Islet precursor cell (in vitro differentiated cells): ENCODE measurements at regions not wholly inside any gene's neighbourhood (a gene's known extent, or its start where the extent isn't known, plus 50 kb on each side); places are given as distances from the start of the nearest gene placed in this dataset.

Source experiments
- DNase-seq: peaks from one replicate; pipeline ENCODE4 v3.0.0-alpha.2; 2018

GRCh38 chr9:129278391-129279237, 100.6 kb upstream of the IER5L start:
- DNase-seq, result peak; percentile 93

- peak; percentile 85 for DNase-seq
These were observed 98.6 kb upstream of the IER5L start for GRCh38 chr9:129276486-129277230.

GRCh38 chr9:129275626-129276247, 97.7 kb upstream of the IER5L start:
- DNase-seq, result peak; percentile 94

DNA sequence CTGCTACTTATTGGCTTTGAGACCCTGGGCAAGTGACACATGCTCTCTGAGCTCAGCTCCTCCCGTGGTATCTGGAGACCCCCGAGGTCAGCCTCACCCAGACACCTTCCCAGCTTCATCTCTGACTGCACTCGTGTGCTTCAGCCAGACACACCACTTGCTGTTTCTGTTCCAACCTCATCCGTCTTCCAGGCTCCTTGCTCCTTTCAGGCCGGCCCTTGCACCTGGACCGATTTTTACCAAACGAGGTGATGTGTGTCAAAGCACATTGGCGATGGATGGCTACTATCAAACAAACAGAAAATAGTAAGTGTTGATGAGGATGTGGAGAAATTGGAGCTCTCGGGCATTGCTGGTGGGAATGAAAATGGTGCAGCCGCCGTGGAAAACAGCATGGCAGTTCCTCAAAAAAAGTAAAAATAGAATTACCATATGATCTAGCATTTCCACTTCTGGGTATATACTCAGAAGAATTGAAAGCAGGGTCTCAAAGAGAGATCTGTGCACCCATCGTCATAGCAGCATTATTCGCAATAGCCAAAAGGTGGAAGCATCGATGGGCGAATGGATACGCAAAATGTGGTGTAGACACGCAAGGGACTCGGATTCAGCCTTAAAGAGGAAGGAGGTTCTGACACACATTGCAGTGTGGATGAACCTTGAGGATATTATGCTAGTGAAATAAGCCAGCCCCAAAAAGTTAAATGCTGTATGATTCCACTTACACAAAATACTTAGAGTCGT, 96.1 kb upstream of the IER5L start:
- DNase-seq, result peak; percentile 30

DNA sequence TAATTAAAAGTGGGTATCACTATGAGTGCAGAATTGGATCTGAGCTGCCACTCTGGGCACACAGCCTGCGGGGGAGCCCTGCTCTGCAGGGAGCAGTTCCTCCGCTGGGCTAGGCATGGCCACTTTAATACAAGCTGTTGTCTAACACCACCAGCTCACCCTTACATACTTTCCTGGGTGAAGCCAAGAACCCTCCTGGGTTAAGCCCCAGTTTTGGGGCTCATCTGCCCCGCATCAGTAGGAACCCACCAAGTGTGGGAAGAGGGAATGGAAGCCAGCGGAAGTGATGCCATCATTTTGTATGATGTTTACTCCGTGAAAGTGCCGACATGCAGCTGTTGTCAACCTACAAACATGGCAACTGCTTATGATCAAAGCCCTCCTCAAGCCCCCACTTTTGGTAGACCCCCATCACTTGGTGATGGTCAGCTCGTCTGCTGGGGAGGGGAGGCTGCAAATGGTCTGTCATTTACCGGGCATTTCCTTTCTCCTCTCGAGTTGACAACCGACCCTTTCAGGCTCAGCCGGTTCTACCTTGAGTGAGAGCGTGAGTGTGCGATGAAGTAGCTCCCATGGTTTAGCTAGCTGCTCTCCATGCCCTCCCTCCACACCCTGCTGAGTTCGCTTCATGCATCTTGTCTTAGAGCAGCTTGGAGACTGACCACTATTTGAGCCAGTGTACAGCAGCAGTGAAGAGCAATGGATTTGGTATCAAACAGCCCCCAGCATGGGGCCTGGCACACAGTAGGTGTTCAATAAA, 95.3 kb upstream of the IER5L start:
- peak; percentile 38 for DNase-seq

DNA sequence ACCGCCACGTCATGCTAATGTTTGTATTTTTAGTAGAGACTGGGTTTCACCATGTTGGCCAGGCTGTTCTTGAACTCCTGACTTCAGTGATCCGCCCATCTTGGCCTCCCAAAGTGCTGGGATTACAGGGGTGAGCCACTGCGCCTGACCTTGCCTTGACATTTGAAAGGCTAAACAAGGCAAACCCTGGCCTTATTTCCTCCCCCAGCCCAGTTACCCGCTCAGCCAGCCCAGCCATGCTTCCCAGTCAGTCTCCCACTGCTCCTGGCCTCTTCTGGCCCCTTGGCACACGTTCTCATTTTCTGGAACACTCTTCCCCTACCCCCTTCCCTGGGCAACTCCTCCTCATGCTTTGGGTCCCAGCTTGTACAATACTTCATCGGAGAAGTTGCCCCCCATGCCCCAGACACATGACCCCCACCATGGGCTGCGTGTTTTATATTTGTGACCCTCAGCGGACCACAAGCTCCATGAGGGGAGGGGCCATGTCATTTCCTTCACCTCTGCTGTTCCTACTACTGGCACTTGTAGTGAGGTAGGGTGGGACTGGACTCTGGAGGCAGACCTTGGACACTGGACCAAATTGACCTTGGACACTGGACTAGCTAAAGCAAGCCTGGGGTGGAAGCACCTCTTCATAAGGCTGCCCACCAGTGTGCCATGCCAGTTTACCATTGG, 94.4 kb upstream of the IER5L start:
- DNase-seq, result peak; percentile 7

DNA sequence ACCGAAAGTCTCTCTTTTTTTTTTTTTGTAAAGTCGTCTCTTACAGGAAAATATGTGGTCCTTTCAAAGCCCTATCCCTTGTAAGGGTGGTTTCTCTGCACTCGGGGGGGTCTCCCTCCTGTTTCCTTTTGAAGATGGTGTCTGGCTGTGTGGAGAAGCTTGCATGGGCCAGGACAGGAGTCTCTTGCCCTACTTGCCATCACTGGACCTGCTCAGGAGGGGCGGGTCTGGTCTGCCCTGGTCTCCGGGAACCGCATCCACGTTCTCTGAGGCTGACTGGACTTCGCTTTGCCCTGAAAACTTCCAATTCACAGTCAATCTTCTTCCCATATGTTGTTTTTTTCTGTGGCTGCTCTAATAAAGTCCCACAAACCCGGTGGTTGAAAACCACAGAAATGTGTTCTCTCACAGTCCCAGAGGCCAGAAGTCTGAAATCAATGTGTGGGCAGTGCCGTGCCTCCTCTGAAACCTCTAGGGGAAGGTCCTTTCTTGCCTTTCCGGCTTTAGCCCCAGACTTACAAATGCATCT, 92.9 kb upstream of the IER5L start:
- DNase-seq, result no peak

GRCh38 chr9:129270205-129270604, 92.1 kb upstream of the IER5L start:
- no peak for DNase-seq

GRCh38 chr9:129267141-129267540, 89.1 kb upstream of the IER5L start:
- DNase-seq, result no peak

DNA sequence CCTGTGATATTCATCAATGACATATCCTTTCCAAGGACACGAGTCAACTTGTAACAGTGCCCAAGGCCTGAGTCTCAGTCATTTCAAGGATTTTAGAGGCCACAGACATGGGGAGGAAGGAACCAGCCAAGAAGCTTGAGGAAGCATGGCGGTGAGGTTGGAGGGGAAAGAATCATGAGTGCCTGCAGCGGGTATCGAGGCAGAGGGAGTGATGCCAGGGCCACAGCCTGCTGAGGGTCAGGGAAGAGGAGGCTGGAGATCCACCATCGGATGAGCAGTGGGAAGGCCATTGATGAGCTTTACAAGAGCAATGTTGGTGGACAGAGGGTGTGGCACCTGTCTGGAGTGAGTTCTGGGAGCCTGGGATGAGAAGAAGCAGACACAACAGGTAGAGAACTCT, 88.5 kb upstream of the IER5L start:
- DNase-seq, result no peak

DNA sequence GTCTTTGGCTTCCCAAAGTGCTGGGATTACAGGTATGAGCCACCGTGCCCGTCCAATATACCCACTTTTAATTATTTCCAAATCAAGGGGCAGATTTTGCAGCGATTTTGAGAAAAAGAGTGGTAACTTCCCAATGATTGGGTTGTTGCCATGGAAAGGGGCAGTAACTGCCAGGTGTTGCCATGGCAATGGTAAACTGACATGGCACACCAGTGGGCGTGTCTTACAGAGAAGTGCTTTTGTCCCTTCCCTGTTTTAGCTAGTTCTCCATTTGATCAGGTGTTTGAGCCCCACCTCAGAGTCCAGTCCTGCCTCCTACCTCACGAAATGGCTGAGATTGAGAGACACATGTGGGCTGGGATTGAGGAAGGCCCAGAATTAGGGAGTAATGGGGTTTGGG, 86.3 kb upstream of the IER5L start:
- DNase-seq, result no peak

DNA sequence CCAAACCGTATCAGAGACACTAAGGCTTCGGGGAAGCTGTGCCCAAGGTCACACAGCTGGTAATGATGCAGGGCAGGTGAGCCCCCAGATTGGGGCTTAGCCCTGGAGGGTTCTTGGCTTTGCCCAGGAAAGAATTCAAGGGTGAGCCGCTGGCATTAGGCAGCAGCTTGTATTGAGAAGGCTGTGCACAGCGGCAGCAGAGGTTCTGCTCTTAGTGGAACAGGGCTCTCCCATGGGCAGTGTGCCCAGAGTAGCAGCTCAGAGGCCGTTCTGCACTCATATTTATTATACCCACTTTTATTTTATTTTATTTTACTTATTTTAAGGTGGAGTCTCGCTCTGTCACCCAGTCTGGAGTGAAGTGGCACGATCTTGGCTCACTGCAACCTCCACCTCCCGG, 85.8 kb upstream of the IER5L start:
- no peak for DNase-seq

GRCh38 chr9:129262261-129262660, 84.2 kb upstream of the IER5L start:
- DNase-seq, result peak; percentile 85

- DNase-seq, result no peak
These were observed 81.3 kb upstream of the IER5L start for GRCh38 chr9:129259375-129259774.

DNA sequence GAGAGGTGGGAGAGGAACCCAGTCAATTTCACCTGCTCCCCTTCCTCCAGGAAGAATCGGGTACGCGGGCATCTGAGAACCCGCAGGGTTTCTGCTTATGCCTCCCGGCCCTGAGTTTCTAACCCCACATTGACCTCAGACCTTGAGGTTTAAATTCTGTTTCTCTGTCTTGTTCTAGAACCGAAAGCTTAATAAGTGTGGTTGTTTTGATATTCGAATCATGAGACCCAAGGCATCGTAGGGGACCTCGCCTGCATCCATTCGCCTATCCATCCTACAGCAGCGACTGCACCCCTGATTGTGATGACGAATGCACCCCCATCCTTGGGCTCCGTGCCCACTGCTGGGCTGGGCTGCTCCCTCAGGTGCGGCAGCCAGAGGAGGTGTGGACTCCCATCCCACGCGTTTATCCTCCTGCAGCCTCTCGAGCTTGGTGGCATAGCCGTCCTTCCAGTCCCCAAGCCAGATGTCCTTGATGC, 80.8 kb upstream of the IER5L start:
- no peak for DNase-seq

- peak; percentile 94 for DNase-seq
These were observed 80.2 kb upstream of the IER5L start for GRCh38 chr9:129258124-129258822.

- DNase-seq, result no peak
These were observed 79.1 kb upstream of the IER5L start for GRCh38 chr9:129256959-129257713.

DNA sequence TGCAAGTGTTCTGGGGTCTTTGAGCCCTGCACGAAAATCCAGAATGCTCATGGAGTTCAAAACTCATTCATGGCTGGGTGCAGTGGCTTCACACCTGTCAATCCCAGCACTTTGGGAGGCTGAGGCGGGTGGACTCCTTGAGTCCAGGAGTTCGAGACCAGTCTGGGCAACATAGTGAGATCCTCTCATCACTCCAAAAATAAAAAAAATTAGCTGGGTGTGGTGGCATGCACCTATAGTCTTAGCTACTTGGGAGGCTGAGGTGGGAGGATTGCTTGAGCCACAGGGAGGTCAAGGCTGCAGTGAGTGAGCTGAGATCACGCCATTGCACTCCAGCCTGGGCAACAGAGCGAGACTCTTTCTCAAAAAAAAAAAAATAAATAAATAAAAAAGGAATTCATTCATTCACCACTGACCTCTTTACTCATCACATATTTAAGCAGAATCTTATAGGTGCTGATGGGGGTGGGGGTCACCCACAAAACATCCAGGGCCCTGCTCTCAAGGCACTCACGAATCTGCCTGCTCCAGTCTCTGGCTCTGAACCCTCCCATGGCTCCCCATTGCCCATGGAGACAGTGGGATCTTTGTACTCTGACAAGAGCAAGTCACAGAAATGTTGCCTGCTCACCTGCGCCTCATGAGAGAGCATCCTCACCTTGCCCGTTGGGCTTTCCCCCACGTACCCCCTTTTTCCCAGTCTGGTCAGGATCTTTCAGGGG, 76.7 kb upstream of the IER5L start:
- DNase-seq, result no peak

DNA sequence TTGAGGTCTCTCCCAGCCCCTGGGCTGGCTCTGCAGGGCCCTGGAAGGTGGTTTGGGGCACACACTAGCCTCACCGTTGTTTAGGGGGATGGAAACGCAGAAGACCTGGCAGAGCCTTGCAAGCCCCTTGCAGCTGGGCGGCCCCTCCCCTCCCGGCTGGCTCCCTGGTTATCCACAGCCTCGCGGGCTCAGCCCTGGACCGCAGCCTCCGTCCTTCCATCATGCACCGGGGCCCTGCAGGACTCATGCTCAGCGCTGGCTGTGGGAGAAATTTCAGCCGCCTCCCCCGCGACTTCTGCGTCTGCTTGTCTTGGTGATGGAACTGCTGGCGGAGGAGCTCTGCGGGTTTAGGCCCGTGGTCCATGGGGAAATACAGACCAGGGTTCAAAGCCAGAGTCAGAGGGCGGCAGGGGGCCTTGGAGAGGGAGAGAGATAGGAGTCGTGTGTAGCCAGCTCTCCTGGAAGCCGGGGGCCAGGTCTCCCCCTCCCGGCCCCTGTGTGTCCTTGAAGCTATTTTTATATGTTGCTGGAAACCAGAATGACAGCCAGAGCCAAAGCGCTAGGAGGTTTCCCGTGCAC, 75.8 kb upstream of the IER5L start:
- DNase-seq, result no peak
